Caco-2 (cell line): ENCODE measurements at regions not wholly inside any gene's neighbourhood (a gene's known extent, or its start where the extent isn't known, plus 50 kb on each side); places are given as distances from the start of the nearest gene placed in this dataset.

Experiments
- BruUV-seq: library from RNA; stranded (reverse); fragments of 400-500 nt; replicated peaks from 2 replicates; lab custom pipeline; 2021; lab: Mats Ljungman, UMichigan
- CTCF ChIA-PET: fragments of 300-600 bp; sonication (Branson Sonifier 250); formaldehyde crosslinking; loops from one replicate; lab custom pipeline; 2022; ENCODE audit warnings: antibody characterized with exemption; lab: Charles Lee
- POLR2A ChIA-PET: fragments of 300-600 bp; sonication (Branson Sonifier 250); formaldehyde crosslinking; loops from one replicate; lab custom pipeline; 2022; ENCODE audit warnings: antibody characterized with exemption; lab: Charles Lee
- DNase-seq, 2 experiments: peaks; one replicate each; pipeline versions ENCODE4 v3.0.0 to v3.0.0-alpha.2; 2020 to 2022
- H3K27me3 ChIP-seq: replicated peaks from 2 replicates; pipeline ENCODE4 v1.6.0; 2011; ENCODE audit warnings: low read length; ENCODE audit not compliant: control insufficient read depth, insufficient read depth
- H3K36me3 ChIP-seq: 2 replicates; pipeline ENCODE4 v1.5.1; 2011; ENCODE audit warnings: low read length; ENCODE audit not compliant: control insufficient read depth, insufficient read depth
- H3K4me1 ChIP-seq: fragments of 250-450 bp; sonication (Bioruptor Pico); 2 replicates; pipeline ENCODE4 v1.5.1; 2020; ENCODE audit warnings: mild to moderate bottlenecking
- H3K4me3 ChIP-seq: 2 replicates; pipeline ENCODE4 v1.5.1; 2011; ENCODE audit warnings: low read depth, mild to moderate bottlenecking, control low read depth, low read length
- H3K9me3 ChIP-seq: fragments of 250-450 bp; sonication (Bioruptor Pico); 2 replicates; pipeline ENCODE4 v1.5.1; 2020; ENCODE audit warnings: mild to moderate bottlenecking, moderate library complexity
- H3K27ac Mint-ChIP-seq: one replicate; pipeline ENCODE4 v1.8.0; 2022; ENCODE audit warnings: mixed read lengths; ENCODE audit not compliant: unreplicated experiment
- H3K27me3 Mint-ChIP-seq: one replicate; pipeline ENCODE4 v1.8.0; 2022; ENCODE audit warnings: mixed read lengths; ENCODE audit not compliant: insufficient read depth, unreplicated experiment
- H3K36me3 Mint-ChIP-seq: one replicate; pipeline ENCODE4 v1.8.0; 2022; ENCODE audit warnings: mild to moderate bottlenecking, mixed read lengths; ENCODE audit not compliant: insufficient read depth, unreplicated experiment
- H3K4me1 Mint-ChIP-seq: one replicate; pipeline ENCODE4 v1.8.0; 2022; ENCODE audit warnings: low read depth, mixed read lengths; ENCODE audit not compliant: unreplicated experiment
- H3K4me3 Mint-ChIP-seq: one replicate; pipeline ENCODE4 v1.8.0; 2022; ENCODE audit warnings: mild to moderate bottlenecking, moderate library complexity, mixed read lengths; ENCODE audit not compliant: unreplicated experiment
- H3K9me3 Mint-ChIP-seq: one replicate; pipeline ENCODE4 v1.8.0; 2022; ENCODE audit warnings: mixed read lengths; ENCODE audit not compliant: unreplicated experiment
- CTCF ChIP-seq, 2 experiments: fragments of 200-600 bp in 1 of 2; IDR thresholded peaks; 1 replicate in 1 of 2; 2 replicates in 1 of 2; pipeline versions ENCODE4 v1.5.1 to v1.8.0; 2011 to 2022; ENCODE audit warnings: antibody characterized with exemption in 1 of 2, control low read depth in 1 of 2, inconsistent platforms in 1 of 2, low read depth in 1 of 2, low read length in 1 of 2, mild to moderate bottlenecking in 1 of 2, moderate library complexity in 1 of 2; ENCODE audit not compliant: insufficient read depth in 1 of 2, severe bottlenecking in 1 of 2, unreplicated experiment in 1 of 2
- intact Hi-C: fragments of 100-400 bp; cut with micrococcal nuclease; formaldehyde crosslinking; loops from one replicate; pipeline ENCODE4 v1.10.0; 2022; ENCODE audit not compliant: unreplicated experiment

- BruUV-seq = no TSS peak
- H3K36me3 ChIP-seq = no peaks in the 10 kb centered on the region
- intact Hi-C loops = no loop called here
Measured at GRCh38 chr6:71124340-71124739, 164.3 kb upstream of the OGFRL1 start.

GRCh38 chr6:71125216-71125615 is 163.4 kb upstream of the OGFRL1 start:
- intact Hi-C loops = no loop called here
- Mint-ChIP-seq H3K4me1 (no peaks in the 10 kb centered on the region), H3K36me3 (no peaks in the 10 kb centered on the region), H3K27ac (no peak overlapping the region), H3K9me3 (no peaks in the 10 kb centered on the region), H3K4me3 (no peak overlapping the region), H3K27me3 (peaks cover 6% of the 10 kb centered on the region)
- no peaks in the 10 kb centered on the region for H3K9me3 ChIP-seq
- no peaks in the 10 kb centered on the region for H3K36me3 ChIP-seq
- TF ChIP-seq CTCF (IDR thresholded peaks at IDR 0.05; ENCODE audit: insufficient read depth in 1 of 2, low read depth in 1 of 2, low read length in 1 of 2, severe bottlenecking in 1 of 2, unreplicated experiment in 1 of 2) = no peak
- H3K27me3 ChIP-seq = no peaks in the 10 kb centered on the region
- ChIA-PET CTCF (no interaction called here), POLR2A (no interaction called here)
- H3K4me3 ChIP-seq = no peak overlapping the region
- no peak for DNase-seq
- no TSS peak for BruUV-seq
- H3K4me1 ChIP-seq = no peaks in the 10 kb centered on the region

More at GRCh38 chr6:71124340-71124739, 164.3 kb upstream of the OGFRL1 start:
- ChIA-PET POLR2A (no interaction called here), CTCF (no interaction called here)
- no peak for TF ChIP-seq CTCF (IDR thresholded peaks at IDR 0.05; ENCODE audit: insufficient read depth in 1 of 2, low read depth in 1 of 2, low read length in 1 of 2, severe bottlenecking in 1 of 2, unreplicated experiment in 1 of 2)
- Mint-ChIP-seq H3K4me3 (no peak overlapping the region), H3K27ac (no peak overlapping the region), H3K27me3 (peaks cover 9% of the 10 kb centered on the region), H3K36me3 (no peaks in the 10 kb centered on the region), H3K4me1 (no peaks in the 10 kb centered on the region), H3K9me3 (no peaks in the 10 kb centered on the region)
- DNase-seq = no peak
- H3K9me3 ChIP-seq = no peaks in the 10 kb centered on the region
- H3K4me1 ChIP-seq = no peaks in the 10 kb centered on the region
- H3K27me3 ChIP-seq = no peaks in the 10 kb centered on the region
- no peak overlapping the region for H3K4me3 ChIP-seq

- Mint-ChIP-seq H3K36me3 (no peaks in the 10 kb centered on the region), H3K27me3 (peaks cover 3% of the 10 kb centered on the region), H3K4me1 (no peaks in the 10 kb centered on the region), H3K9me3 (no peaks in the 10 kb centered on the region), H3K4me3 (no peak overlapping the region), H3K27ac (no peak overlapping the region)
- Histone ChIP-seq H3K4me3 (no peak overlapping the region), H3K27me3 (no peaks in the 10 kb centered on the region), H3K4me1 (no peaks in the 10 kb centered on the region), H3K9me3 (no peaks in the 10 kb centered on the region), H3K36me3 (no peaks in the 10 kb centered on the region)
- no TSS peak for BruUV-seq
- DNase-seq = no peak
- CTCF ChIA-PET = no interaction called here
- POLR2A ChIA-PET = no interaction called here
- no peak for TF ChIP-seq CTCF (IDR thresholded peaks at IDR 0.05; ENCODE audit: insufficient read depth in 1 of 2, low read depth in 1 of 2, low read length in 1 of 2, severe bottlenecking in 1 of 2, unreplicated experiment in 1 of 2)
- intact Hi-C loops = no loop called here
Measured at GRCh38 chr6:71126506-71126905, 162.1 kb upstream of the OGFRL1 start.
